ENCODE measurements at regions not wholly inside any gene's neighbourhood (a gene's known extent, or its start where the extent isn't known, plus 50 kb on each side); places are given as distances from the start of the nearest gene placed in this dataset.
"Not testable (repeated sequence)": the region's sequence is repeated elsewhere in the genome, so short reads cannot be mapped to it uniquely, and the experiment has no call there.

DNA sequence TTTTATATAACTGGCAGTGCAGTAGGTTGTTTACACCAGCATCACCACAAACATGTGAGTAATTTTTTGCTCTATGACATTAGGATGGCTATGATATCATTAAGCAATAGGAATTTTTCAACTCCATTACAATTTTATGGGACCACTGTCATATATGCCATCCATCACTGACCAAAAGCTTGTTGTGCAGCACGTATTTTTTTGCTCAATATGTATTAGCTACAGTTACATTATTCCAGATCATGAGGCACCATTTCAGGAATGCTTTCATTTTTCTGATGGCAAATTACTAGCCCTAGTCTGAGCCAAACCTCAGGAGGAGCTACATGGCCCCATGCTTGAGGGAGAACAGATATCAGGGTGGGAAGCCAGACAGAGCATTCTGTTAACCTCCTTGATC, 56.8 kb upstream of the DCLK2 start:
- FAIRE-seq (no peak), DNase-seq (ENCODE audit: low spot score) (no peak)

GRCh38 chr4:150023489-150023888, 54.8 kb upstream of the DCLK2 start:
- DNase-seq (ENCODE audit: low spot score) (no peak), FAIRE-seq (no peak)

- FAIRE-seq; DNase-seq (ENCODE audit: low spot score): not testable (repeated sequence)
These were observed 51.3 kb upstream of the DCLK2 start for GRCh38 chr4:150026987-150027386.

Measured in RCC 7860 (cell line).